GM21423 (cell line): ENCODE measurements at regions not wholly inside any gene's neighbourhood (a gene's known extent, or its start where the extent isn't known, plus 50 kb on each side); places are given as distances from the start of the nearest gene placed in this dataset.
"Not testable (repeated sequence)": the region's sequence is repeated elsewhere in the genome, so short reads cannot be mapped to it uniquely, and the experiment has no call there.

Experiments used
- ATAC-seq: cut with Tn5 transposase; IDR thresholded peaks from one replicate; pipeline ENCODE4 v1.9.1; 2021; ENCODE audit warnings: mild to moderate bottlenecking, moderate library complexity; ENCODE audit not compliant: unreplicated experiment

- peak; percentile 69 for ATAC-seq
Observed at GRCh38 chr10:30736685-30737232, 107.2 kb upstream of the LYZL2 start.

DNA sequence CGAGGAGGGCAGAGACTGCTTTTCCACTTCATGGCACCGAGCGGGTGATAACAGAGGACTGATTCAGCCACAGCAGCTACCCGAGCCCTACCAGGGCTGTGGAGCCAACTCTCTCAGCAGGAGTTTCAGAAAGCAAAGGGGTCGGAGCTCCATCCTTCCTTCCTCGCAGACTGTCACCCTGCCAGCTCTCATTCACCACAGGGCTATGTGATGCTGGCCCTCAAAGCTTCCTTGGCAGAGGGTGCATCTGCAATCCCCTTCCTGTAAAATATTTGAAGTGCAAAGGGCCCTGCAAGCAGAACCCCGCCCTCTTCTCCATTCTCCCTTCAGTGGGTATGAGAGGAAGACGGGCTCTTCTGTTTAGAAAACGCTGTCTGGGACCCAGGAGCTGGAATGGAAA lies 105.3 kb upstream of the LYZL2 start:
- ATAC-seq: no peak

- no peak for ATAC-seq
Observed at GRCh38 chr10:30732671-30733070, 103.1 kb upstream of the LYZL2 start.

DNA sequence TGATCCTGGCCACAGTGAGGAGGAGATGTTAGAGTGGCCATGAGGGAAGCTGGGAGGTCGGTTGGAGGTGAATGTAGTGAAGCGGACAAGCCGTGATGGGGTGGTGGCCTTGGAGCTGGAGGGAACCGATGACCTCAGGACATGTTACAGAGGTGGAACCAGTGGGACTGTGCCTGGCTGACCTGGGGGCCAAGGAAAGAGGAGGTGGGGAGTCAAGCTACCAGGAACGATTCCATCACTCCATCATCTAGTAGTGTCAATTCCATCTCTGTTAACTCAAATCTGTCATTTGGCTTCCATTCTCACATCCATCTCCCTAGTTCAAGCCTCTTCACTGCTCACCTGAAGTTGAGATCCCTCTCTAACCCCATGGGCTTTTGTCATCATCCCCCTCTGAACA lies 102.4 kb upstream of the LYZL2 start:
- ATAC-seq: no peak

GRCh38 chr10:30730306-30730705 lies 100.8 kb upstream of the LYZL2 start:
- no peak for ATAC-seq

- no peak for ATAC-seq
Observed at GRCh38 chr10:30728766-30729165, 99.2 kb upstream of the LYZL2 start.

GRCh38 chr10:30728127-30728526 lies 98.6 kb upstream of the LYZL2 start:
- no peak for ATAC-seq

DNA sequence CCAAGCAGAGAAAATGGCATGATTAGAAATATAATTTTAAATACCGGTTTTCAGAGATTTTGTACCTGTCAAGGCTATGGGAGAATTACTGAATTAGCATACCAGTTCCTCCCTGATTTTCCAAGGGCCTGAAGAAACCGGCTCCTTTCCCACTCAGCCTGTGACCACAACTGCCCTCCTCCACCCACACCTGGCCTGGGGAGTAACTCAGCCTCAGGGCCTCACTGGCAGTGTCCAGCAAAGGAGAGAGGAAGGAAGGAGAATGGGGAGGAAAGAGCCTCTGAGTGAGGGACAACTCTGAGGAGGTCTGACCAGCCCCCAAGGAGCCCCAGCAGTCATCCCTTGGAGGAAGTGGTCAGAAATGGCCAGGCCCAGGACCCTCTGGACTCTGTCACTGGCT lies 98.0 kb upstream of the LYZL2 start:
- ATAC-seq: no peak

GRCh38 chr10:30726783-30727414 lies 97.3 kb upstream of the LYZL2 start:
- peak; percentile 79 for ATAC-seq

GRCh38 chr10:30725661-30726060 lies 96.1 kb upstream of the LYZL2 start:
- no peak for ATAC-seq

- ATAC-seq: no peak
Observed at GRCh38 chr10:30724296-30724695, 94.7 kb upstream of the LYZL2 start.

GRCh38 chr10:30722956-30723620 lies 93.5 kb upstream of the LYZL2 start:
- ATAC-seq: no peak

DNA sequence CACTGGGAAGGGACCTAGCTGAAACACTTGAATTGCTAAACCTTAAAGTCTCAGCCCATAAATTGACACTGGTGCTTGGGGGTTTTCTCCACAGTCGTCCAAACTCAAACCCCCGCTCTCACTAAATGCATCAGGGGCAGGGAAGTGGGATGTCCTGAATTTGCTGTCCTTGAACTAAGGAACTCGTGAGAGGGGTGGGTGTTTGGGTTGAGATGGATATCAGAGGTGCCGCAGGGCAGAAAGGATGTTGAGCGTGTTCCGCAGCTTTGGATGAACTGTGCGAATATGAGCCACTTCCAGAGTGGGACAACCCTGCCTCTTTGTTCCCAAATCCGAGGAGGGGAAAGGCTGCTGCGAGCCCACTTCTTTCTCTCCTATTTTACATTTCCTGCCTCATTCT lies 90.3 kb upstream of the LYZL2 start:
- no peak for ATAC-seq

DNA sequence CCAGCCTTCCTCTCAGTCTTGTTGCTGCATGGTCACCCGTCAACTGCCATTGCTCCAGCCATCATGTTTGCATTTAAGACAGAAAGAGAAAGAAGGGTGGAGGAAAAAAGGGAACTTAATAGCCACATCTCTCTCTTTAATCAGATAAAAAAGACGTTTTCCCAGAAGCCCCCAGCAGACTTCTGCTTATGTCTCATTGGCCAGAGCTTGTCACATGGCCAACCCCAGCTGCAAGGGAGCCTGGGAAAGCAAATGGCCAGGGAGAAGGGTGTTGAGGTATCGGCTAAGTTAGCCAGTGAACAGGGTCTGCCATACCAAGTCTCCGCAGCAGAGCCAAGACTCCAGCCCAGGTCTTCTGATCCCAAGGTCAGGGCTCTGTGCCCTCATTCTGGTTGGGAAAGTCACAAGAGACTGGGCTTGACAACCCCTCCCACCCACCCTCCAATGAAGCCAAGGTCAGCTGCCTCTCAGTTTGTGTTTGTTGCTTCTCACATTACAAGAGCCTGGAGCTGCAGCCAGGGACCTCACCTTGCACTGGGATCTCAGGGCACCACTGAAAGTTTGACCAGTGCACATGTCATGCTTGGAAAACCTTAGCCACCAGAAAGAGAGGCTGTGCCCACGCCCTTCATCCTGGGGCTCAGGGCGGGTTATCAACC lies 80.3 kb upstream of the LYZL2 start:
- no peak for ATAC-seq

- ATAC-seq: no peak
Observed at GRCh38 chr10:30709229-30709628, 79.7 kb upstream of the LYZL2 start.

GRCh38 chr10:30708234-30708633 lies 78.7 kb upstream of the LYZL2 start:
- no peak for ATAC-seq

DNA sequence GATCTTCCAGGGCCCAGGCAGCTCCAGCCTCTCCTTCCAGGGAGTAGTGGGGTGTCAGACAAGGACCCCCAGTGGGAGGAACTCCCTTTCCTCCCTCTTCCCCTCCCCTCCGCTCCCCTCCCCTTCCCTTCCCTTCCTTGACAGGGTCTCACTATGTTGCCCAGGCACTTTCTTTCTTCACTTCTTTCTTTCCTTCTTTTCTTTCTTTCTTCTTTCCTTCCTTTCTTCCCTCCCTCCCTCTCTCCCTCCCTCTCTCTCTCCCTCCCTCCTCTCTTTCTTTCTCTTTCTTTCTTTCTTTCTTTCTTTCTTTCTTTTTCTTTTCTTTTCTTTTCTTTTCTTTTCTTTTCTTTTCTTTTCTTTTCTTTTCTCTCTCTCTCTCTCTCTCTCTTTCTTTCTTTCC lies 76.6 kb upstream of the LYZL2 start:
- not testable (repeated sequence) for ATAC-seq

DNA sequence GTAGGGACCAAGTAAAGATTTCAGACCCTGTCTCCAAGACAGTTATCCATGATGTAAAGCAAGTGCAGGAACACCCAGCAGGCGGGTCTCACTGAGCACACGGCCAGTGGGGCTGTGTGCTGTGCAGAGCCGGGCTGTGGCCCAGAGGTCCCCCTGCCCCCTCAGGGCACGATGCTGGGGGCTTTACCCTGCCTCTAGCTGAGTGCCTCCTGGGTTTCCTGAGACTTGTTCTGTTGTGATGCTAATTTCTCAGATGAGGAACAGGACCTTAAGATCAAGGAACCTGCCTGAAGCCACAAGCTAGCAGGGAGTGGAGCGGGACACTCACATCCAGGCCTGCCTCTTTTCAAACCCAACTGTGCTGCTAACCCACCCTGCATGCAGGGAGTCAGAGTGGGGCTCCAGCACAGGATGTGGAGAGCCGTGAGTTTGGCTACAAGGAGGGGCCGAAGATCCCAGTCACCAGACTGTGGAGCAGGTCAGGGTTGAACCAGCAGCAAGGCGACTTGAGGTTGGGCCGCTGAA lies 76.1 kb upstream of the LYZL2 start:
- ATAC-seq: peak; percentile 13

- peak; percentile 50 for ATAC-seq
Observed at GRCh38 chr10:30705101-30705624, 75.6 kb upstream of the LYZL2 start.

DNA sequence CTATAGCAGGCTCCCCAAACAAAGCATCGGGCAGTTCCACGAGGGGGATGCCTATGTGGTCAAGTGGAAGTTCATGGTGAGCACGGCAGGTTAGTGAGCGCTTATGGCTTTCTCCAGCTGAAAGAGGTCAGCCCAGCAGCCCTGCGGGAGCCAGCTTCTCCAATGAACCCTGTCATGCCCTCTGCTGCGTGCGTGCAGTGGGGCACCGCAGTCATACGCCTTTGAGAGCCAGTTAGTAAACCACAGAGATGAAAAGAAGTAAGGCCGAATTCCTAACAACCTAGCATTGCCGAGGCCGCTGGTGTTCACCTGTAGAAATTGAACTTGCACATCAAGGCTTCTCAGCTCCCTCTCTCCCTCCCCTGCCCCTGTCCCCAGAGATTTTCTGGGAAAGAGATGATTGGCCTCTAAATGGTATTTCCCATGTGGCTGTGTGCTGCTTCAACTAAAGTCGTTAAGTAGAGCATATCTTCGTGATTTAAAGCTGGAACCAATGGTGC lies 75.1 kb upstream of the LYZL2 start:
- ATAC-seq: peak; percentile 1

GRCh38 chr10:30704026-30704600 lies 74.6 kb upstream of the LYZL2 start:
- no peak for ATAC-seq
